ENCODE measurements at regions not wholly inside any gene's neighbourhood (a gene's known extent, or its start where the extent isn't known, plus 50 kb on each side); places are given as distances from the start of the nearest gene placed in this dataset.

GRCh38 chr2:201947287-201947686, 86.4 kb upstream of the FZD7 start:
- TF ChIP-seq FOXP2 (optimal IDR thresholded peaks at IDR 0.05; ENCODE audit: borderline replicate concordance, extremely low read depth, extremely low read length, insufficient read depth): no peak
- no peak for TF ChIP-seq SIN3A (IDR thresholded peaks at IDR 0.05; ENCODE audit: borderline replicate concordance, insufficient read depth, low read length)
- no peak for TF ChIP-seq TAF1 (IDR thresholded peaks at IDR 0.05; ENCODE audit: borderline replicate concordance, insufficient read depth, low read length)
- TF ChIP-seq, protein P1, sequence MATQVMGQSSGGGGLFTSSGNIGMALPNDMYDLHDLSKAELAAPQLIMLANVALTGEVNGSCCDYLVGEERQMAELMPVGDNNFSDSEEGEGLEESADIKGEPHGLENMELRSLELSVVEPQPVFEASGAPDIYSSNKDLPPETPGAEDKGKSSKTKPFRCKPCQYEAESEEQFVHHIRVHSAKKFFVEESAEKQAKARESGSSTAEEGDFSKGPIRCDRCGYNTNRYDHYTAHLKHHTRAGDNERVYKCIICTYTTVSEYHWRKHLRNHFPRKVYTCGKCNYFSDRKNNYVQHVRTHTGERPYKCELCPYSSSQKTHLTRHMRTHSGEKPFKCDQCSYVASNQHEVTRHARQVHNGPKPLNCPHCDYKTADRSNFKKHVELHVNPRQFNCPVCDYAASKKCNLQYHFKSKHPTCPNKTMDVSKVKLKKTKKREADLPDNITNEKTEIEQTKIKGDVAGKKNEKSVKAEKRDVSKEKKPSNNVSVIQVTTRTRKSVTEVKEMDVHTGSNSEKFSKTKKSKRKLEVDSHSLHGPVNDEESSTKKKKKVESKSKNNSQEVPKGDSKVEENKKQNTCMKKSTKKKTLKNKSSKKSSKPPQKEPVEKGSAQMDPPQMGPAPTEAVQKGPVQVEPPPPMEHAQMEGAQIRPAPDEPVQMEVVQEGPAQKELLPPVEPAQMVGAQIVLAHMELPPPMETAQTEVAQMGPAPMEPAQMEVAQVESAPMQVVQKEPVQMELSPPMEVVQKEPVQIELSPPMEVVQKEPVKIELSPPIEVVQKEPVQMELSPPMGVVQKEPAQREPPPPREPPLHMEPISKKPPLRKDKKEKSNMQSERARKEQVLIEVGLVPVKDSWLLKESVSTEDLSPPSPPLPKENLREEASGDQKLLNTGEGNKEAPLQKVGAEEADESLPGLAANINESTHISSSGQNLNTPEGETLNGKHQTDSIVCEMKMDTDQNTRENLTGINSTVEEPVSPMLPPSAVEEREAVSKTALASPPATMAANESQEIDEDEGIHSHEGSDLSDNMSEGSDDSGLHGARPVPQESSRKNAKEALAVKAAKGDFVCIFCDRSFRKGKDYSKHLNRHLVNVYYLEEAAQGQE (IDR thresholded peaks at IDR 0.05; ENCODE audit: insufficient read depth in 1 of 2, low read depth in 2 of 2, low read length in 2 of 2): no peak
- TF ChIP-seq POLR2AphosphoS5 (IDR thresholded peaks at IDR 0.05; ENCODE audit: low read depth, low read length): no peak

DNA sequence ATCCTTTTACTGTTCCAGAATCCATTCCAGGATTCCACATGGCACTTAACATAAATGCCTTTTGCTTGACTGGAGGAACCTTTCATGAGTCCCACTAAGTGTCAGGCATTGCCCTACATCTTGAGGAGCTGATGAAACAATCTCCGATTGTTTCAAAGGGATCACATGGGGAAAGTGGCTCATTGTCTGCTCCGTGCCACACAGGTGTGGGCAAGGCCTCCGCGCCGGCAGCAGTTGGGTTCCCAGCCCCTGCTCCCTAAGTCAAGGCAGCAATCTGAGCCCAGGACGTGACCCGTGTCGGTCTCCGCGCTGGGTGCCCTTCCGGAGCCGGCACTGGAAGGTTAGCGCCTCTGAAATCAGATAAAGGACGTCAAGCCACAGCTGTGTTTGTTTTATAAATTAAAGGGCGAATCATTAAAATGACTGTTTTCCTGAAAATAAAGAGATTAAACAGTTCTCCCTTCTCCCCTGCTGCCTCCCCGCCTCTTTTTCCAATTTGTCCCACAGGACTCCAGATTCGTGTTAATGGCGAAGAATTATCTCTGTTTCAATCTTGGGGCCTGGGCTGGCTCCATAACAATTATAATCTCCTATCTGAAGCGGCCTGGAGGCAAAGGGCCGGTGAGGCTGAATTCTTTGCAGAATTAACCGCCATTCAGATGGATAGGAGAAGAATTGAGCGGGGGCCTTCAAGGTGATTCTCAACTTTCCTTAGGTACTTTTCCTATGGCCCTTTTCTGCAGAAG, 84.3 kb upstream of the FZD7 start:
- TF ChIP-seq, protein P1 (IDR thresholded peaks at IDR 0.05; ENCODE audit: insufficient read depth in 1 of 2, low read depth in 2 of 2, low read length in 2 of 2): no peak
- no peak for TF ChIP-seq SIN3A (IDR thresholded peaks at IDR 0.05; ENCODE audit: borderline replicate concordance, insufficient read depth, low read length)
- peak; percentile 43 for TF ChIP-seq FOXP2 (optimal IDR thresholded peaks at IDR 0.05; ENCODE audit: borderline replicate concordance, extremely low read depth, extremely low read length, insufficient read depth)
- TF ChIP-seq POLR2AphosphoS5 (IDR thresholded peaks at IDR 0.05; ENCODE audit: low read depth, low read length): no peak

DNA sequence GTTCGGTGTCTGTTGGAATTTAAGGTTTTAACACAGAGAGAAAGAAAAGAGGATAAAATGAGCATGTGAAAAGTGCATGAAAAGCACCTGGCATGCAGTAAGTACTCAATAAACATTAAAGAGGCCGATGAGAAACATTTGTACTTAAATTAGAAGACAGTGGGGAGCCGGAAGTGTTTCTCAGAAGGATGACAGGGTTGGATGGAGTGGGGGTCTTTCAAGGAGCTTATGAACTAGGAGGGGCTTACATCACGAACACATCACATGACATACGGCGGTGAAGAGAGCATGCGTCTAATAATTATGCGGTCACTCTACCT, 83.8 kb upstream of the FZD7 start:
- TF ChIP-seq FOXP2 (optimal IDR thresholded peaks at IDR 0.05; ENCODE audit: borderline replicate concordance, extremely low read depth, extremely low read length, insufficient read depth): no peak
- no peak for TF ChIP-seq TAF1 (IDR thresholded peaks at IDR 0.05; ENCODE audit: borderline replicate concordance, insufficient read depth, low read length)
- no peak for TF ChIP-seq POLR2AphosphoS5 (IDR thresholded peaks at IDR 0.05; ENCODE audit: low read depth, low read length)
- no peak for TF ChIP-seq SIN3A (IDR thresholded peaks at IDR 0.05; ENCODE audit: borderline replicate concordance, insufficient read depth, low read length)
- TF ChIP-seq, protein P1 (IDR thresholded peaks at IDR 0.05; ENCODE audit: insufficient read depth in 1 of 2, low read depth in 2 of 2, low read length in 2 of 2): no peak

DNA sequence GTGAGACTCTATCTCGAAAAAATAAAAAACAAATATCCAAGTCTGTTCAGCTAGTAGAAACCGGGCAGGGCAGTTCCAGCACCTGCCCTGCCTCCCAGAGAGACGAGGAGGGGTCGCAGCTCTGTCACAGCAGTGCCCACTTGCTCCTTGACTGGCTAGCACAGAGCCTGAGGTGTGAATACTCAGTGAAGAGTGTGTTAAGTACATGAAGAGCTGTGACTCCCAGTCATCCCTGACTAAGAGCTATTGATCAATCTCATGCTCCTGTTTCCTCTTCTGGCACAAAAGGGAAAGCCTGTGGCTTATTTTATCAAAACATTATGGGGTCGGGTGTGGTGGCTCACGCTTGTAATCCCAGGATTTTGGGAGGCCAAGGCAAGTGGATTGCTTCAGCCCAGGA, 83.0 kb upstream of the FZD7 start:
- TF ChIP-seq POLR2AphosphoS5 (IDR thresholded peaks at IDR 0.05; ENCODE audit: low read depth, low read length) (no peak), FOXP2 (optimal IDR thresholded peaks at IDR 0.05; ENCODE audit: borderline replicate concordance, extremely low read depth, extremely low read length, insufficient read depth) (no peak), TAF1 (IDR thresholded peaks at IDR 0.05; ENCODE audit: borderline replicate concordance, insufficient read depth, low read length) (no peak), SIN3A (IDR thresholded peaks at IDR 0.05; ENCODE audit: borderline replicate concordance, insufficient read depth, low read length) (no peak)
- TF ChIP-seq, protein P1 (IDR thresholded peaks at IDR 0.05; ENCODE audit: insufficient read depth in 1 of 2, low read depth in 2 of 2, low read length in 2 of 2): no peak

Measured in PFSK-1 (cell line).